Ammon's horn (tissue), 1 donor: ENCODE measurements at regions not wholly inside any gene's neighbourhood (a gene's known extent, or its start where the extent isn't known, plus 50 kb on each side); places are given as distances from the start of the nearest gene placed in this dataset.
"Not testable (repeated sequence)": the region's sequence is repeated elsewhere in the genome, so short reads cannot be mapped to it uniquely, and the experiment has no call there.

Source experiments
- DNase-seq: peaks from one replicate; pipeline ENCODE4 v3.0.0-alpha.2; 2016; ENCODE audit warnings: low spot score

DNA sequence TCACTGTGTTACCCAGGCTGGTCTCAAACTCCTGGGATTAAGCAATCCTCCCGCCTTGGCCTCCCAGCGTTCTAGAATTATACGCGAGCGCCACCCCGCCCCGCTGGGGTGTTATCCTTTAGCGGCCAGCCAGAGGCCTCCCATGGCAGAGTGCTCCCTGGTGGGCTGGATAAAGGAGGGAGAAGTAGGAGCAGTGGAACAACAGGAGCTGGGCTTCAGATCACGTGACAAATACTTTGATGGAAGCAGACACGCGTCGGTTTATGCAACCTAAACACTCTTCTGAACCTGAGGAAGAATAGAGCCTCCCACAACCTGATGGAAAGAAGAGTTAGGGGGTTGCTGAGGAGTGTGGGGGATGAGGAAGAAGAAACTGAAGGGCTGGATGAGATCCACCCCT is 2114.0 kb downstream of the TP53TG3F start:
- no peak for DNase-seq

DNA sequence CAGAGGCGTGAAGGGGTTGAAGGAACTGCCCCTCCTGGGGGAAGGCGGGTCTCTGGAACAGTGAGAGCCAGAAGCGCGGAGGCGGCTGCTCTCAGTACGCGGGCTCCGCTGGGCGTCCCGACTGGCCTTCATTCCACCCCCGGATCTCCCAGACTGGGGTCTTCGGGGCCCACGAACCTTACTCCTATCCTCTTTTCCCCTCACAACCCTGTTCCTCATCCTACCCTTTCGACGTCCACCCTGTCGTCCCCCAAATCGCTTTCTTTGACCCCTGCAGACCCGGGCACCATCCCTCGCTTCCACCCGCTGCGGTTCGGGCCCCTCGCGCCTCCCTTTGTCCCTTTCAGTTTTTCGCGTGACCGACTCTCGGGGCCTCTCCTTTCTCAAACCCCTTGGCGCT is 2114.6 kb downstream of the TP53TG3F start:
- DNase-seq = no peak

DNA sequence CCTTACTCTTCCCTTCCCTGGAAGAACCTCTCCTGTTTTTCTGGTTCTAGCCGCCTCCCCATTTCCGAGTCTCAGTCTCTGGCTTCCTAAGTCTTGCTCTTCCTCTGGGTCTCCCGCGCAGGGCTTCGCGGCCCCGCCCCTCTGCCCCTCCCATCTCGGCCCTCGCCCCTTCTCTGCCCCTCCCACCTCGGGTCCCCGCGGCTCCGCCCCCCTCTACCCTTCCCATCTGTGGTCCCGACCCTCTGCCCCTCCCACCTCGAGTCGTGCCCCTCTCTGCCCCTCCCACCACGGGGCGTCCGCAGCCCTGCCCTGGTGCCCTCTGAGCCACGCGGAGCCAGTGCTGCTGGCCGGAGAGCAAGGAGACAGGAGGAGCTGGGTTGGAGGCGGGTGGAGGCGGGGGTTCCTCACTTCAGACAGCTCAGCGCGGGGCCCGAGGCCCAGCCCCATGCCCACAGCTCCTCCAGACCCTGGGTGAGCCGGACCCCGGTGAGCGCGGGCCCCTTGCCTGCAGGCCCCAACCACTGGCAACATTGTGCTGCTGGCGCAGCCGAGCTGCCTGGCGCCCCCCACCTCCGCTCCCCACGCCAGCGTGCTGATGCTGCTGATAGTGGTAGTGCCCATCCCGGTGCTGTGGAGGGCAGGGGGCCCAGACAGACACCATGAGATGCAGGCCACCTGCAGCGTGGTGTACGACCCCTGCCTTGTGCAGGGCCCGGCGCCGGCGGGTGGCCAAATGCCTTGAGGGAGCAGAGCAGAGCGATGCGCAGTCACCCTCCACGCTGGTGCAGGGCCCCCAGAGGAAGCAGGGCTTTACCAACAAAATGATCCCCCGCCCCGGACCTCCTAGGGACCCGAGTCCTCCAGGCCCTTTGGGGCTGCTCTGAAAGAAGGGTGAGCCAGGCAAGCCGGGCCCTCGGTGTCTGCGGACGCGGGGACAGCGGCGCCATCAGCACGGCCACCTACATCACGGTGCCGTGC is 2115.3 kb downstream of the TP53TG3F start:
- DNase-seq = no peak

DNA sequence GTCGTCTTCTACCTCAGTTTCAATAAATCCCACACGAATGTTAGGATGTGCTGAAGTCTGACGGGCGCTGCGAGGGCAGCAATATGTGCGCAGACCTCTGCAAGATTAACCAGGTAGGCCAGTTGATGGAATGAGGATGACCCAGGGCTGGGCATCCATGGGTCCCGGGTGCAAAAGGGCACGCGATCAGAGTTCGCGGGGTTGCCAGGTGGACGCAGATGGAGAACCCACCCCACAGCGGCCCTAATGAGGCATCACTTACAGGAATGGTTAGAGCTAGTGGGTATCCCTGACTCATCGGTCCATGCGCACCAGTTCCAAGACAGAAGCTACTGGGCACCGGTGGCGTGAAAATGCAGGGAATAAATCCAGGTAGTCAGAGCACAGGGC is 2116.0 kb downstream of the TP53TG3F start:
- no peak for DNase-seq

DNA sequence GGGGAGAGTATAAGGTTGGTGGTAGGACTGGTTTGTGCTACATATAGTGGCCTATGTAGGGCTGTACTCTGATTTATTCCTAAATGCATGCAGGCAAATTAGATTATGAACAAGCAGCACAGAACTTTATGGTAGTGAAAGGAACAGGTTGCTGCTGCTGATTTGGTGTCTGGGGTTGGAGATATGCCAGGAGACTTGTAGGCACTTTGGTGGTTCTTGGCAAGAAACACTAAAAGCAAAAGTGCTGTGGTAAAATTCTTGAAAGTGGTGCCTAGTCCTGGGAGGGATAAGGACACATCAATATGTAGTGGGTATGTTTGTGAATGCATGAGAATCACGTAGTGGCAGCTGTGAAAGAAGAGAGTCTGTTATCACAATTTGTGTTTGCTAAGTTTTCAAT is 2126.0 kb downstream of the TP53TG3F start:
- DNase-seq = no peak

DNA sequence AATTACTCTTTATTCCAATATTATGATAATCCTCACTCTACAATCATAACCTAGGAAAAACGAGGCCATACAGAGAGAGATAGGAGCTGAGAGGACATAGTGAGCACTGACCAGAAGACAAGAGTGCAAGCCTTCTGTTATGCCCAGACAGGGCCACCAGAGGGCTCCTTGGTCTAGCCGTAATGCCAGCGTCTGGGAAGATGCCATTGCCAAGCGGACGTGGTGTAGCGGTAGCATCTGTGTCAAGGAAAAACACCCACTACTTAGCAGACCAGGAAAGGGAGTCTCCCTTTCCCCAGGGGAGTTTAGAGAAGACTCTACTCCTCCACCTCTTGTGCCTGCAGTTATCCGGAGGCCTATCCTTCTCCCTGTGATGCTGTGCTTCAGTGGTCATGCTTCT is 2131.5 kb downstream of the TP53TG3F start:
- not testable (repeated sequence) for DNase-seq

DNA sequence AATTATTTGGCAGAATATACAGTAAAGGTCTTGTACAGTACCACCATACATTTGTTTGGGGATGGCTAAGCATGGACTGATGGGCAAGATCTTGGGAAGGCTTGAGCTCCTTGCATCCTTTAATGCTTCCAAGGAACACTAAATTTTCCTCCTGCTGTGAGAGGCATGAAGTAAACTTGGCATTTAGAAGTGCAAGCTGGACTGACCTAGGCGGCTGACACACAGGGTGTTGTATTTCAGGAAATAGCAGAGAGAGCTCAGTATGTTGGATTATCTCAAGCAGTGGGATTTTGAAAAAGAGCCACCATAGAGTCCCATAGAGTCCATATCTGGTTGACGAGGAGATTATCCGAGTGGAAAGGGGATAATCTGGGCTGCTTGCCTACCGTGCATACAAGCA is 2137.1 kb downstream of the TP53TG3F start:
- no peak for DNase-seq

DNA sequence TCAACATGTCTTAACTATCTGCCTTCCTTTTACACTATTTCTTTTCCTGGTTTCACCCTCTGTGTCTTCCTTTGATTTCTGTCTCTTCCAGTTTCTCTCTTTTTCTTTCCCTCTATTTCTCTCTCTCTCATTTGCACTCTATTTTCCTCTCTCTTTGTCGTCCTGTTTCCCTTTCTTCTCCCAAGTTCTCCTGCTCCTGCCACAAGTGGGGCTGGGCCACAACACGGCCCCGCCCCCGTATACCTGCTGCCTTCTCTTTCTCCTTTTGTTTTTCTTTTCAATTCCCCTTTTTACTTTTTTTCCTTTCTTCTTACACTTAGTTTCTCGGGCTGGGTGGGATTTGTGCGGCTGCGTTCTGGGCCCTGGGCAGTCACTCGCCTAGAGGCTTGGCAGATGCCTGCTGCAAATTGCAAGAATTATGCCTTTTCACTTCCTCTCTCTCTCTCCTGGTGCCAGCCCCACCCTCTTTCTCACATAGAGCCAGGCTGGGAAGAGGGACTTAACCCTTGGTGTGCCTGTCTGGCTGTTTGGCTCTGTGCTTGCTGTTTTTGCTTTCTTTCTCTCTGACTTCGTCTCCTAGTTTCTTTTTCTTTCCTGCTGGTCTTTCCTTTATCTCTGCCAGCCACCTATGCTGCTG is 2139.4 kb downstream of the TP53TG3F start:
- no peak for DNase-seq

DNA sequence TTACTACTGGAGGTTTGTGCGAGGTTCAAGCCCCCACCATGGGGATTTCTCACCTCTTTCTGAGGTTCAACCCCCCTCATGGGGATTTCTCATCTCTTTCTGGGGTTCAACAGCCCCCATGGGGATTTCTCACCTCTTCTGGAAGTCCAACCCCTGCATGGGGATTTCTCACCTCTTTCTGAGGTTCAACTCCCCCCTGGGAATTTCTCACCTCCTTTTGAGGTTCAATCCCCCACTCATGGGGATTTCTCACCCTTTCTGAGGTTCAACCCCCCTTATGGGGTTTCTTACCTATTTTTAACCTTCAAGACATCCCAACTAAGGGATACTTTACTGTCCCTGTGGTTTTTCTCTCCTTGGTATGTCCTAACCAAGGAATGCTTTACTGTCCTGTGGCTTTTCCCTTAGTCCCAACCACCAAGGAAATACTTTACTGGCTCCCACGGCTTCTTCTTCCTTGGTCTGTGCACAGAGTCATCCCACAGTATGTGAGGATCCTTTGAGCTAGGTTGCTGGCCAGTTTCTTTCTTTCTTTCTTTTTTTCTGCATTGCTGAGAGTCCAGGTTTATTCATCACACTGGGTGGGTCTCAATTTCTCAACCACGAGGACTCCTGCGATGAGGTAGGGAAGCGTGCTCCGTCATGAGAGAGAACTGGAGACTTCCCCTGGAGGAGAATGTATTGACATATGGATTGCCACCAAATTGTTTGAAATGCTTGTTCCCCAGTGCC is 2140.2 kb downstream of the TP53TG3F start:
- DNase-seq = no peak

DNA sequence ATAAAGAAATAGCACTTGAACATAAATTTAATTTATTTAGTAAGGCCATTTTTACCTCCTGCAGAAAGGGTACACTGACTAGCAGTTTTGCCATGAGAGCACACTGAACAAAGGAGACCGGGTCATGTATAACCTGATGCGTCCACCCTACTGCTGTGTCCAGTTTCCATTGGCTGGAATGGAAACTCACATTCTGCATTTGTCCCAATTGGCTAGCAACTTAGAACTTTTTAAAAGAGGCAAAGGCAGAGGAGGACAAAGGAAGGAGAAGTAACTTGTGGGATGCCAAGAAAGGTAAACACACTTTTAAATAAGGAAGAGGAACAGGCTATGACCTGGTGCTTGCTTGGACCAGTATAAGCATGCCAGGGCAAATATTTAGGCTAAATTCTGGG is 2140.7 kb downstream of the TP53TG3F start:
- DNase-seq = not testable (repeated sequence)

DNA sequence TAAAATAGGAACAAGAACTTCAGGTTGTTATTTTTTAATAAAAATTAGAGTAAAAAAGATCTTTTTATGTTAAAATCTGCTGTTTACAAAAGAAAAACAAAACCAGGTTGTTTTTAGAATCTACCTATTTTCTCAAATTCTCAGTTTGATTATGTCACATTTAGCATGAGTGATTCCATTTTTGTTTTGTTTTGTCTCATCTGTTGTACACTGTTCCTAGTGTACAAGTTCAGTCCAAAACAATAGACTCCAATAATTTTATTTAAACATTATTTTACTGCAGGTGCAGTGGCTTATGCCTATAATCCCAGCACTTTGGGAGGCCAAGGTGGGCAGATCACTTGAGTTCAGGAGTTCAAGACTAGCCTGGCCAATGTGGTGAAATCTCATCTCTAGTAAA is 2142.7 kb downstream of the TP53TG3F start:
- DNase-seq = no peak

DNA sequence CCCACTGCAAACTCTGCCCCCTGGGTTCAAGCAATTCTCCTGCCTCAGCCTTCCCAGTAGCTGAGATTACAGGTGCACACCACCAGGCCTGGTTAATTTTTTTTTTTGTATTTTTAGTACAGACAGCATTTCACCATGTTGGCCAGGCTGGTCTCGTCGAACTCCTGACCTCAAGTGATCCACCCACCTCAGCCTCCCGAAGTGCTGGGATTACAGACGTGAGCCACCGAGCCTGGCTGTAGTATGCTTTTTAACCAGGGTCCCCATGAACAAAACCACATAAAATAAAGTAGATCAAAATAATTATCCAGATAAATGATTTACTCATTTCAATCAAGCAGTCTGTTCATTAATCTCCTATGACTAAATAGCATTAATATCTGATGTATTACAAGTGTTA is 2144.0 kb downstream of the TP53TG3F start:
- DNase-seq = not testable (repeated sequence)

DNA sequence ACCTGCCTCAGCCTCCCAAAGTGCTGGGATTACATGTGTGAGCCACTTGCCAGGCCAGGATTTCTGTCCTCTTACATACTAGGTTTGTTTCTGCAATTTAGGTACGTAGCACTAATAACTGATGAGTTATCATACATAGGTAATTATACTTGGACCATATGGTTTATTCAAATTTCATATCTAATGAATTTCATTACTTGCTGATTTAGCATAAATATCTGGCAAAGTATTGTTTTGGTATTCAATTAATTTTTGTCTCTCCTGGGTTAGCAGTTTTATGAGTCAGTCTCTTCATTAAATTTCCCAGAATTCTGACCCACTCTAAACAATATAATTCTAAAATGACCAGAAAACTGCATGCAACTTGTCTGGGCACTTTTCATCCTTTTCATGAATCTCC is 2146.5 kb downstream of the TP53TG3F start:
- no peak for DNase-seq

DNA sequence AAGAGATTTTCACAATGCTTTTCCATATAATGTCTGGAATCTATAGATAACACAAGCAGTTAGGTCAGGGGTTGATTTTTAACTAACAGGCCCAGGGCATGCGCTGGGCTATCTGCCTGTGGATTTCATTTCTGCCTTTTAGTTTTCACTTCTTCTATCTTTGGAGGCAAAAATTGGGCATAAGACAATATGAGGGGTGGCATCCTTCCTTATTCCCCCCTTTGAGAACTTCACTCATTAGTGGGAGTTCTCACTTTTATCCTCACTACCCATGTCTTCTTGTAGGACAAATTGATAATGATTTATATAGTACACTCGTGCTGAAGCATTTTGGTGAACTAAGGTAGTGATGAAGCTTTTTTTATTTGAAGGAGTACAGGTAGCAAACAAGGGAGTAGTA is 2155.5 kb downstream of the TP53TG3F start:
- DNase-seq = not testable (repeated sequence)

DNA sequence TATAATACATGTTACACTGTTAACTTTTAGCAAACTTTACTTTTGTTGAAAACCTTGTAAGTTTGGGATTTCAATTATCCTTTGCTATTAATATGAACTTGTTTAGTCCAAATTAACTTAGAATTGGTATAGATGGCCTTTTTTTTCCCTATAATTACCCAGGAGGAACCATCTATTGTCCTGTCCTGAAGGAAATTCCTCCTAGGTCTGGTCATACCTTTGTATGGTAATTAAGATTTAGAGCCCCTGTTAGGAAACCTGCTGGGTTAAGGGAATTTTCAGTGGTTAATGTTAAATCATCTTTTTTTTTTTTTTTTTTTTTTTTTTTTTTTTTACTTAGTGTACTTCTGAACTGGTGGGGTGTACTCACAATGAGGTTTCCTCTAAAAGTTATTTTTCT is 2159.8 kb downstream of the TP53TG3F start:
- not testable (repeated sequence) for DNase-seq

DNA sequence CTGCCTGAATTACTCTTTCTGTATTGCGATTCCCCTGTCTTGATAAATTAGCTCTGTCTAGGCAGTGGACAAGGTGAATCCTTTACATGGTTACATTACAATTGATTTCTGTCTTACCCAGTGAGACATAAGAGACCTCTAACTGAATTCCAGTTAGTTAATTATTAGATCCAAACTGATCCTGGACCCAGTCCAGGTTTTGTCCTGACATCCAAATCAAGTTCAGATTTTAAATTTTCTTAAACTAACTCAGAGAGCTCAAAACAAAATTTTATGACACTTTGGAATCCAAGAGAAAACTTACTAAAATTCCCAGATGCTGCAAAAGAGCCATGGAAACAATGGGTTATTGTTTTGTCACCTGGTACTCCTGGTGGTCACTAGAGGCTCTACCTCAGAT is 2166.6 kb downstream of the TP53TG3F start:
- no peak for DNase-seq

DNA sequence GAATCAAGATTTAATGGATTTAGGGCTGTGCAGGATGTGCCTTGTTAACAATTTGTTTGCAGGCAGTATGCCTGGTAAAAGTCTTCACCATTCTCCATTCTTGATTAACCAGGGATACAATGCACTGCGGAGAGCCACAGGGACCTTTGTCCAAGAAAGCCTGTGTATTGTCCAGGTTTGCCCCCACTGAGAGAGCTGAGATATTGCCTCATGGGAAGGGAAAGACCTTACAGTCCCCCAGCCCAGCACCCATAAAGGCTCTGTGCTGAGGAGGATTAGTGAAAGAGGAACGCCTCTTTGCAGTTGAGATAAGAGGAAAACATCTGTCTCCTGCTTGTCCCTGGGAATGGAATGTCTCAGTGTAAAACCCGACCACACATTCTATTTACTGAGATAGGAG is 2169.6 kb downstream of the TP53TG3F start:
- DNase-seq = no peak

DNA sequence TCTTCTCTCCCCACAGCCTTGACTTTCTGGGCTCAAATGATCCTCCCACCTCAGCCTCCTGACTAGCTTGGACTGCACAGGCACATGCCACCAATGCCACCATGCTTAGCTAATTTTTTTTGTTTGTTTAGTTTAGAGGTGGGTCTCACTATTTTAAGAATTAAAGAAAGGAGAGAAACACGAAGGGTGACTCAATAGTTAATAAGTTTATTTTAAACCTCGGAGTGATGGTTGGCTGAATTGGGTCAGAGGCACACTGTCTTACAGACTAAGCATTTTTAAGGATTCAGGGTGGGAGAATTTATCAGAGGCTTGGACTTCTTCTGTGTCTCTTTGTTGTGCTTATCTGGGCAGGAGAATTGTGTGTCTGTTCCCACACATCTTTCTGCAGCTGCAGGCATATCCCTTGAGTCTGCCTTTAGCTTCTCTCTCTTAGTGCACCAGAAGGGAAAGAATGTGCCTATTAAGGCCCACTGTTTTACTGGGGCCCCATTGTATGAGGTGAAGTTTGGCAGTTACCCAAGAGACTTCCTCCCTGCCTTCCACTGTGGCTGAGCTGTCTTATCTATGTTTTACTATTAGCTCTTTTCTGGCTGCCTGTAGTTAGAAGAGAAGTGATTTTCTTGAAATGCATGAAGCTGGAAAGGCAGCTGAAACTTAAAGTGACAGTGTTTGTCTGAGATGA is 2172.0 kb downstream of the TP53TG3F start:
- DNase-seq = no peak

DNA sequence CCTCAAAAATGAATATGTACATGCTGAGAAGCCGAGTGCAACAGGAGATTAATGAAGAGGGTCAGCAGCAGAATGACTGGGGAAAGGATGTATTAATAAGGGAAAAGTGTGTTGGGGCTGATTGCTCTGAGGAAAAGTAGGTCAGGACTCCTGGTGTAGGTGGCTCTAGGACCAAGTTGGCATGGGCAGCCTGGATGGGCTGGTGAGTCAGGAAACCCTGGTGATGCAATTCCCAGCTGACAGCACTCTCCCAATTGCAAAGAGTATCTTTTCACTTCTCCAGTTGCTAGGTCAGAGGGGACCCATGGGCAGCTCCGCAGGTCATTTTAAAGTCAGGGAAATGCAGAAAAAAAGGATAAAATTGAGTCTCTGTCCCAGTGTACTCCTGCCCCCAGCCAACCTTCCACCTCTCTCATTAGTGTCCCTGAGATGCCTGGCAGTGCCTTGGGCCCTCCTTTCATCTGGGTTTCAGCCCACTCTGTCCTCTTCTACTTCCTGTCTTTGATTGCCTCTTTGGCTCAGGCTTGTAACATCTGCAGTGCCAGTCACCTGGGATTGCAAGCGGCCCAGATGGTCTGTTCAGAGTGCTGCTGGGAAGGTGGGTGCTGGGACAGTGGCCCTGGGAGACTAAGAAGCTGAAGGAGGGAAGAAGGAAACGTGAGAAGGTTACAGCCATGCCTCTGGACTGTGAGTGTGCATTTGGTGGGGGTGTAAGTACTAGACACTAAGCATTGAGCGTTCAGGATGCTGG is 2177.2 kb downstream of the TP53TG3F start:
- no peak for DNase-seq

DNA sequence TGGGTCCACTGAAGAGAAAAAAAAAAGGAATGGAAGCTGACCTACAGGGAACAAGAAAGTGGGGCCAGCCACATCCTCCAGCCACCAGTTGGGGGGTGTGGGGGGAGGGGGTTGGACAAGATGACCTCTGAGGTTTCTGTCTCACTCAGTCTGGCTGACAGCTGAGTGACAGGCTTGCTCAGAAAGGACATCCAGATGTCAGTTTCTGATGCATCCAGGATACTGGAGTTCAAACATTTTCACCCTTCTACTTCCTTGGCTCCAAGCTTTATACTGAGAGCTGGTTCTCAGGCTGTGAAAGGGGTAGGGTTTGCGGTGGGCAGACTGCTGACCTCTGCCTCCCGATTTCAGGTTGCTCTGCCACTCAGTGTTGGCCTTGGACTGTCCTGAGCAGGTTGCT is 2178.3 kb downstream of the TP53TG3F start:
- DNase-seq = no peak
